Epithelial cell of proximal tubule (primary cell): ENCODE measurements at regions not wholly inside any gene's neighbourhood (a gene's known extent, or its start where the extent isn't known, plus 50 kb on each side); places are given as distances from the start of the nearest gene placed in this dataset.

Experiments
- DNase-seq: peaks from one replicate; pipeline ENCODE4 v3.0.0-alpha.2; 2011; ENCODE audit warnings: low read depth
- H3K4me3 ChIP-seq: 2 replicates; pipeline ENCODE4 v1.5.1; 2011; ENCODE audit warnings: low read depth, mild to moderate bottlenecking, low read length
- TF ChIP-seq, protein P1 (sequence below): conservative IDR thresholded peaks from 2 replicates; pipeline ENCODE4 v1.5.1; 2012; ENCODE audit warnings: low read depth, mild to moderate bottlenecking, low read length

DNA sequence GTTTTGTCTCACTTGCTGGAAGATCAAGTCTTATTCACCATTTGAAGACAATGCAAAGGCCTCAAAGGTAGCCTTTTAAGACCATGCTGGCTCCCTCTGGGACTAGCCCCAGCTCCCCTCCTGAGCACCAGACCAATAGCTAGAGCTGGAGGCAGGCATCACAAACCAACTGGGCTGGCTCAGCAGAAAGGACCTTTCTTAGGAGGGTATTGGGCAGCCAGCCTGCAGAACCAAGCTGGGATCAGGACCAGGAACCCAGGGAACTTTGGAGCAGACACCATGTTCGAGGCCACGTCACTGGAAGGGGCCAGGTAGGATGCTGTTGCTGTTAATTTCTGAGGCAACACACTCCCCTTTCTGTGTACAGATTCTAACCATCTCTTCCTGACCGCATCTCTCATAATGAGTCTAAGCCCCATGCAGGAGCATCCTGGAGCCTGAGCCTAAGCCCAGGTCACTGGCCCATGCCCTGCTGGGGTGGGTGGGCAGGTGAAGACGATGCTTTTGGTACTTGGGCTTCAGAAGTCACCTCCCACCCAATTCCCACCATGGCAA, 81.4 kb upstream of the KLF13 start:
- TF ChIP-seq, protein P1, sequence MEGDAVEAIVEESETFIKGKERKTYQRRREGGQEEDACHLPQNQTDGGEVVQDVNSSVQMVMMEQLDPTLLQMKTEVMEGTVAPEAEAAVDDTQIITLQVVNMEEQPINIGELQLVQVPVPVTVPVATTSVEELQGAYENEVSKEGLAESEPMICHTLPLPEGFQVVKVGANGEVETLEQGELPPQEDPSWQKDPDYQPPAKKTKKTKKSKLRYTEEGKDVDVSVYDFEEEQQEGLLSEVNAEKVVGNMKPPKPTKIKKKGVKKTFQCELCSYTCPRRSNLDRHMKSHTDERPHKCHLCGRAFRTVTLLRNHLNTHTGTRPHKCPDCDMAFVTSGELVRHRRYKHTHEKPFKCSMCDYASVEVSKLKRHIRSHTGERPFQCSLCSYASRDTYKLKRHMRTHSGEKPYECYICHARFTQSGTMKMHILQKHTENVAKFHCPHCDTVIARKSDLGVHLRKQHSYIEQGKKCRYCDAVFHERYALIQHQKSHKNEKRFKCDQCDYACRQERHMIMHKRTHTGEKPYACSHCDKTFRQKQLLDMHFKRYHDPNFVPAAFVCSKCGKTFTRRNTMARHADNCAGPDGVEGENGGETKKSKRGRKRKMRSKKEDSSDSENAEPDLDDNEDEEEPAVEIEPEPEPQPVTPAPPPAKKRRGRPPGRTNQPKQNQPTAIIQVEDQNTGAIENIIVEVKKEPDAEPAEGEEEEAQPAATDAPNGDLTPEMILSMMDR: no peak
- no peak overlapping the region for H3K4me3 ChIP-seq
- no peak for DNase-seq

- TF ChIP-seq, protein P1: no peak
- no peak for DNase-seq
These were observed 80.9 kb upstream of the KLF13 start for GRCh38 chr15:31245756-31246155.

DNA sequence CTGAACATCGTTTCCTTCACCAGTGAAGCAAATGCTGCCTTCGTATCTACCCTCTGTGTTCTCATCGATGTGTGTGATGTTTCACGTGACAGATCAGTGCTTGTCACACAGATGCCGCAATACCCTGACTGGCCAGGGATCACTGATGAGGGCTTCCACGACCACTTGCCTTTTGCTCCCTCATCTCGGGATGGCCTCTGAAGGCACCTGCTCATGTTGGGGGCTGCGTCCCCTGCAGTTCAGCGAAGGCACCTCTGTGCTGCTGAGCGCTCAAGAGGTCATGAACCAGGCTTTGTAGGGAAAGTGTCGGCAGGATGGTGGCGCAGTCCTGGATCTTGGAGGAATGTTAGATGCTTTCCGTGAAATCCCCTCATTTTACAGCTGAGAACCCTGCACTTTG, 79.2 kb upstream of the KLF13 start:
- no peak for DNase-seq
- TF ChIP-seq, protein P1: no peak
- H3K4me3 ChIP-seq: no peak overlapping the region

More at GRCh38 chr15:31245756-31246155, 80.9 kb upstream of the KLF13 start:
- no peak overlapping the region for H3K4me3 ChIP-seq

- no peak overlapping the region for H3K4me3 ChIP-seq
- no peak for DNase-seq
- TF ChIP-seq, protein P1: no peak
These were observed 78.4 kb upstream of the KLF13 start for GRCh38 chr15:31248263-31248662.

- no peak overlapping the region for H3K4me3 ChIP-seq
- DNase-seq: no peak
- TF ChIP-seq, protein P1: no peak
These were observed 77.7 kb upstream of the KLF13 start for GRCh38 chr15:31248951-31249350.

GRCh38 chr15:31250033-31250432, 76.6 kb upstream of the KLF13 start:
- H3K4me3 ChIP-seq: no peak overlapping the region
- TF ChIP-seq, protein P1: no peak
- no peak for DNase-seq

DNA sequence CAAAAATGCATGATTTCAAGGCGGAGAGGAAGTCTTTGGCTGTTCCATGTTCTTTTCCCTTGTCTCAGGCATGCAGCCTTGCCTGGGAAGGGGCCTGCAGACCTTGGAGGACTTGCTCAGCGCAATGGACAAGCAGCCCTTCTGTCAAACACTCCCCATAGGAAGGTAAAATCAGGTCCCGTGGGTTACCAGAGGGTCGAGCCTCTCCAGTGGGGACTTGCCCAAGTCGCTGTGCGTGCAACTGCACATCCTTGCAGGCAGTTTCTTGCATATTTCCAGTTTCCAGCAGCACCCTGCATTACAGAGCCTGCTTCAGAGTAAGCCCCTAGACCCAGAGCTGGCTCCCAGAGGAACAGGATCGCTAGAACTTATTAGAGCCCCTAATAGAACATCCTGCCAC, 75.5 kb upstream of the KLF13 start:
- TF ChIP-seq, protein P1: no peak
- no peak overlapping the region for H3K4me3 ChIP-seq
- no peak for DNase-seq
